ENCODE measurements at regions not wholly inside any gene's neighbourhood (a gene's known extent, or its start where the extent isn't known, plus 50 kb on each side); places are given as distances from the start of the nearest gene placed in this dataset.

DNA sequence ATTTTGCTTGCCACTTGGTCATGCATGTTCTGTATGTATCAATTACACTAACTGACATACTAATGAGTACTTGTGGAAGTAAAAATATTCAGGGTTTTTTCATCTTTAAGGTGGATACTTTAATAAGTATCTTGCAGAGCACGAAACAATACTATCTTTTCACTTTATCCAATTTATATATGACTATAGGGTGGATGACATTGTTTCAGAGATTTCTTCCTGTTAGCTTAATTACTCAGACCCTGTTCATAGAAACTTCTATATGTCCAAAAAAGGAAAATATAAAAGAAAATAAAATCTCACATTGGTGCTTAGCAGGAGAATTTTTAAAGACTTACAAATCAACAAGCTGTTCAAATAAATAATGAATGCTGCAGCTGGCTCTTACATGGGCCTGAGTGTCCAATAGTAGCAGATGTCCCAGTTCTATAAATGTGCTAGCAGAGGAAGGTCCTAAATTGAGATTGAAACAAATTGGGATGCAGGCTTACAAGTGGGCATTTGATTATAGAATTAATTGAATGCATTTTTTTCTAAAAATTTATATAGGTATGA, 91.5 kb upstream of the THSD7A start:
- Histone ChIP-seq H3K36me3 (replicated peaks in 1 of 2; ENCODE audit: control insufficient read depth in 1 of 2, insufficient read depth in 2 of 2, low read length in 2 of 2) (no peaks in the 10 kb centered on the region), H3K4me1 (ENCODE audit: control insufficient read depth in 1 of 2, insufficient read depth in 2 of 2, low read length in 2 of 2) (no peaks in the 10 kb centered on the region), H3K4me3 (replicated peaks in 1 of 3; ENCODE audit: low read depth in 2 of 3, low read length in 3 of 3) (no peak overlapping the region), H3K9ac (ENCODE audit: insufficient read depth, low read length, poor library complexity, severe bottlenecking) (no peak overlapping the region), H3K27me3 (ENCODE audit: control insufficient read depth in 2 of 2, insufficient read depth in 2 of 2, low read length in 2 of 2) (no peaks in the 10 kb centered on the region), H4K20me1 (ENCODE audit: insufficient read depth, low read length) (no peaks in the 10 kb centered on the region), H3K9me3 (replicated peaks in 1 of 2; ENCODE audit: control insufficient read depth in 1 of 2, insufficient read depth in 1 of 2, low read length in 2 of 2) (peaks cover 0 to under 1% of the 10 kb centered on the region in 2 donors), H3K4me2 (replicated peaks; ENCODE audit: extremely low read depth, low read length, poor library complexity, severe bottlenecking) (no peak overlapping the region), H3K79me2 (ENCODE audit: insufficient read depth, low read length) (no peaks in the 10 kb centered on the region), H2AFZ (ENCODE audit: insufficient read depth, low read depth, low read length, poor library complexity, severe bottlenecking) (no peak overlapping the region), H3K27ac (ENCODE audit: low read depth in 1 of 2, low read length in 2 of 2) (no peak overlapping the region)
- DNase-seq: no peak
- H3K36me3 Mint-ChIP-seq: no peaks in the 10 kb centered on the region
- no peaks in the 10 kb centered on the region for H3K27me3 Mint-ChIP-seq (ENCODE audit: low read depth in 3 of 3)
- TF ChIP-seq, protein P1, sequence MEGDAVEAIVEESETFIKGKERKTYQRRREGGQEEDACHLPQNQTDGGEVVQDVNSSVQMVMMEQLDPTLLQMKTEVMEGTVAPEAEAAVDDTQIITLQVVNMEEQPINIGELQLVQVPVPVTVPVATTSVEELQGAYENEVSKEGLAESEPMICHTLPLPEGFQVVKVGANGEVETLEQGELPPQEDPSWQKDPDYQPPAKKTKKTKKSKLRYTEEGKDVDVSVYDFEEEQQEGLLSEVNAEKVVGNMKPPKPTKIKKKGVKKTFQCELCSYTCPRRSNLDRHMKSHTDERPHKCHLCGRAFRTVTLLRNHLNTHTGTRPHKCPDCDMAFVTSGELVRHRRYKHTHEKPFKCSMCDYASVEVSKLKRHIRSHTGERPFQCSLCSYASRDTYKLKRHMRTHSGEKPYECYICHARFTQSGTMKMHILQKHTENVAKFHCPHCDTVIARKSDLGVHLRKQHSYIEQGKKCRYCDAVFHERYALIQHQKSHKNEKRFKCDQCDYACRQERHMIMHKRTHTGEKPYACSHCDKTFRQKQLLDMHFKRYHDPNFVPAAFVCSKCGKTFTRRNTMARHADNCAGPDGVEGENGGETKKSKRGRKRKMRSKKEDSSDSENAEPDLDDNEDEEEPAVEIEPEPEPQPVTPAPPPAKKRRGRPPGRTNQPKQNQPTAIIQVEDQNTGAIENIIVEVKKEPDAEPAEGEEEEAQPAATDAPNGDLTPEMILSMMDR (IDR thresholded peaks at IDR 0.05): no peak
- peaks cover 0 to 4% (median 0%) of the 10 kb centered on the region in 7 donors for H3K9me3 Mint-ChIP-seq
- WGBS (ENCODE audit: insufficient coverage): no CpG with 5 or more reads among the region's 1 CpG
- intact Hi-C loops (cut with micrococcal nuclease): no loop called here
- H3K4me1 Mint-ChIP-seq: no peaks in the 10 kb centered on the region
- H3K4me3 Mint-ChIP-seq: no peak overlapping the region
- no peak overlapping the region for H3K27ac Mint-ChIP-seq

DNA sequence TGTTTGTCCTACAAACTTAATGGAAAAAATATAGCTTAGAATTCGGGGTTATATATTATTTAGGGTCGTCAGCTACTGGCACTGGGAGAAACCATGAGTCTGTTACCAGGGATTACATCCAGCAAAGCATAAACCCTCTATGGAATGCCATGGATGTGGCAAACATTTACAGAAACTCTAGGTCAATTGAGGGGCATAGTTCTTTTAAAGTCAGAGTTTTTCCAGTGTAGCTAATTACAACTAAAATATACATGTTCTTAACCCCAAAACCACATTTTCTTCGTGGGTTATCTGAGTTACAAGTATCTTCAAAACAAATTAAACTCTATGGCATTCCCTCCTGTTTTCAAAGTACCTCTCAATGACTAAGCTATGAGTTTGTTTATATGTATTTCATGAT, 99.3 kb upstream of the THSD7A start:
- Histone ChIP-seq H3K36me3 (replicated peaks in 1 of 2; ENCODE audit: control insufficient read depth in 1 of 2, insufficient read depth in 2 of 2, low read length in 2 of 2) (no peaks in the 10 kb centered on the region), H3K27me3 (ENCODE audit: control insufficient read depth in 2 of 2, insufficient read depth in 2 of 2, low read length in 2 of 2) (no peaks in the 10 kb centered on the region), H2AFZ (ENCODE audit: insufficient read depth, low read depth, low read length, poor library complexity, severe bottlenecking) (no peak overlapping the region), H4K20me1 (ENCODE audit: insufficient read depth, low read length) (no peaks in the 10 kb centered on the region), H3K4me3 (replicated peaks in 1 of 3; ENCODE audit: low read depth in 2 of 3, low read length in 3 of 3) (no peak overlapping the region), H3K4me2 (replicated peaks; ENCODE audit: extremely low read depth, low read length, poor library complexity, severe bottlenecking) (no peak overlapping the region), H3K9ac (ENCODE audit: insufficient read depth, low read length, poor library complexity, severe bottlenecking) (no peak overlapping the region), H3K4me1 (ENCODE audit: control insufficient read depth in 1 of 2, insufficient read depth in 2 of 2, low read length in 2 of 2) (no peaks in the 10 kb centered on the region), H3K27ac (ENCODE audit: low read depth in 1 of 2, low read length in 2 of 2) (no peak overlapping the region), H3K79me2 (ENCODE audit: insufficient read depth, low read length) (no peaks in the 10 kb centered on the region), H3K9me3 (replicated peaks in 1 of 2; ENCODE audit: control insufficient read depth in 1 of 2, insufficient read depth in 1 of 2, low read length in 2 of 2) (no peaks in the 10 kb centered on the region)
- no peak overlapping the region for H3K27ac Mint-ChIP-seq
- intact Hi-C loops (cut with micrococcal nuclease): no loop called here
- H3K9me3 Mint-ChIP-seq: peaks cover 0 to 3% (median 1%) of the 10 kb centered on the region in 7 donors
- H3K4me1 Mint-ChIP-seq: no peaks in the 10 kb centered on the region
- no CpG with 5 or more reads among the region's 3 CpGs for WGBS (ENCODE audit: insufficient coverage)
- TF ChIP-seq, protein P1 (IDR thresholded peaks at IDR 0.05): no peak
- H3K4me3 Mint-ChIP-seq: no peak overlapping the region
- H3K36me3 Mint-ChIP-seq: no peaks in the 10 kb centered on the region
- DNase-seq: no peak
- H3K27me3 Mint-ChIP-seq (ENCODE audit: low read depth in 3 of 3): no peaks in the 10 kb centered on the region
